T-helper 1 cell treated with Interleukin-12 subunit alpha and Interleukin-12 subunit beta and Interleukin-4 antibody, amounts not matched to agents 30 ng/mL and 1 ng/mL, for 36 hours (primary cell): ENCODE measurements at regions not wholly inside any gene's neighbourhood (a gene's known extent, or its start where the extent isn't known, plus 50 kb on each side); places are given as distances from the start of the nearest gene placed in this dataset.
"Not testable (repeated sequence)": the region's sequence is repeated elsewhere in the genome, so short reads cannot be mapped to it uniquely, and the experiment has no call there.

Source experiments
- intact Hi-C: fragments of 100-400 bp; cut with micrococcal nuclease; formaldehyde crosslinking; loops from one replicate; pipeline ENCODE4 v1.15.1; 2024

GRCh38 chr11:92424281-92424680 lies 199.7 kb downstream of the FAT3 start:
- intact Hi-C loops = no loop called here

DNA sequence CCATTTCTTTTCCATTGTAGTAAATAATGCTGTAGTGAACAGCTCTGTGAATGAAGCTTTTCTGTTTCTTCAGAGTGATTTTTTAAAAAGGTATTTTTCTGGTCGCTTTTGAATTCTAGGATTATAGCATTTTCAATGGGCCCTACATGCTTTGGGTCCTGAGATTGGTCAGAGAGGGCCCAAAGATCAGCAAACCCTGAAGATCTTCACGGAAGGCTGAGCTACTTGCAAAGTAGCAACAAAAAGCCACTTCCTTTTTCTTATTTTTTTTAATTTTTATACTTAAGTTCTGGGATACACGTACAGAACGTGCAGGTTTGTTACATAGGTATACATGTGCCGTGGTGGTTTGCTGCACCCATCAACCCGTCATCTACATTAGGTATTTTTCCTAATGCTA lies 200.5 kb downstream of the FAT3 start:
- intact Hi-C loops = no loop called here

DNA sequence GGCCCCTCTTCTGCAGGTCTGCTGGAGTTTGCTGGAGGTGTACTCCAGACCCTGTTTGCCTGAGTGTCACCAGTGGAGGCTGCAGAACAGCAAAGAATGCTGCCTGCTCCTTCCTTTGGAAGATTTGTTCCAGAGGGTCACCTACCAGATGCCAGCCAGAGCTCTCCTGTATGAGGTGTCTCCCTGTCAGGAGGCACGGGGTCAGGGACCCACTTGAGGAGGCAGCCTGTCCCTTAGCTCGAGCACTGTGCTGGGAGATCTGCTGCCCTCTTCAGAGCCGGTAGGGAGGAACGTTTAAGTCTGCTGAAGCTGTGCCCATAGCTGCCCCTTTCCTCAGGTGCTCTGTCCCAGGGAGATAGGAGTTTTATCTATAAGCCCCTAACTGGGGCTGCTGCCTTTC lies 207.9 kb downstream of the FAT3 start:
- intact Hi-C loops = no loop called here

DNA sequence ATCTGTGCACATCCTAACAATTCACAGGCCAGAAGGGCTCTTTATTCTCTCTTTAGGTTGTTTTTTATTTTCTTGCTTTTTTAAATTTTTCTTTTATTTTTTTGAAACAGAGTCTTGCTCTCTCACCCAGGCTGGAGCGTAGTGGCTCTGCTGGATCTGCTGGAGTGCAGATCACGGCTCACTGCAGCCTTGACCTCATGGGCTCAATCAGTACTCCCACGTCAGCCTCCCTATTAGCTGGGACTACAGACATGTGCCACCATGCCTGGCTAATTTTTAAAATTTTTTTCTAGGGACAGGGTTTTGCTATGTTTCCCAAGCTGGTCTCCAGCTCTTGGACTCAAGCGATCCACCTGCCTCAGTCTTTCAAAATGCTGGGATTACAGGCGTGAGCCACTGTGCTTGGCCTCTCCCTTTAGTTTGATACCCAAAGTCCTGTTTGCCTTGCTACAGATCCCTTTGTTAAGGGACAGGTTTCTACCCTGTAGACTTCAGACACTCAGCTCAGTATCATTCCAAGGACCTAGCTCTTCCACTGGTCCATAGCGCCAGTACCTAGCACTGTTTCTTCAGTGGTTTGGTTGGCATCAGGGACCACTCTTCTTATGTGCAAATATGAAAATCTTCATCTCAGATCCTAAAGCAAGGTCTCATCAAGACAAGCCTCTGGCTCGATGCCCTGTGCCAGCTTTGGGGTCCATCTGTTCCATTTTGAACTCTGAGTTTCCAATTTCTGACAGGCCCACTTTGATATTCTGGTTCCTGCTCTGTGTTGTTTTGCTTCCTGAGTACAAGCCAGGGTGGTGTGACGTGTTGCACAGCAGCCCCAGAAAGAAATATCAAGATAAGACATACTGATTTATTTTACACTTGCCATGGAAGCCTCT lies 211.7 kb downstream of the FAT3 start:
- intact Hi-C loops = no loop called here

DNA sequence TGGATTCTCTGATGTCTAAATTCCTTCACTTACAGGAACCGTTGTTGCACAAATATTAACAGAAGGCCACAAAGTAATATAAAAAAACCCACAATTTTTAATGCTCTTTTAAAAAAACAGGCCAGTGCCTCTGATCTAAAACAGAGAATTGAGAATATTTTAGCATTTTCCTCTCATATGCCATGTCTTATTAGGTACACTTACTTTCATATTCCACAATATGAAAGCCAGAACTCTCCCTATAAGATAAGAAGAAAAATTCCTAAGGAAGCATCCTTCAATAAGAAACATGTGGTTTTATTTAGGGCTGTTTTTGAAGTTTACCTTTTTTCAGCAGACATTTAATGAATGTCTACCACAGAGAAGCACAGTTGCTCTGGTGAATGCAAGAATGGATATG lies 214.5 kb downstream of the FAT3 start:
- intact Hi-C loops = no loop called here

DNA sequence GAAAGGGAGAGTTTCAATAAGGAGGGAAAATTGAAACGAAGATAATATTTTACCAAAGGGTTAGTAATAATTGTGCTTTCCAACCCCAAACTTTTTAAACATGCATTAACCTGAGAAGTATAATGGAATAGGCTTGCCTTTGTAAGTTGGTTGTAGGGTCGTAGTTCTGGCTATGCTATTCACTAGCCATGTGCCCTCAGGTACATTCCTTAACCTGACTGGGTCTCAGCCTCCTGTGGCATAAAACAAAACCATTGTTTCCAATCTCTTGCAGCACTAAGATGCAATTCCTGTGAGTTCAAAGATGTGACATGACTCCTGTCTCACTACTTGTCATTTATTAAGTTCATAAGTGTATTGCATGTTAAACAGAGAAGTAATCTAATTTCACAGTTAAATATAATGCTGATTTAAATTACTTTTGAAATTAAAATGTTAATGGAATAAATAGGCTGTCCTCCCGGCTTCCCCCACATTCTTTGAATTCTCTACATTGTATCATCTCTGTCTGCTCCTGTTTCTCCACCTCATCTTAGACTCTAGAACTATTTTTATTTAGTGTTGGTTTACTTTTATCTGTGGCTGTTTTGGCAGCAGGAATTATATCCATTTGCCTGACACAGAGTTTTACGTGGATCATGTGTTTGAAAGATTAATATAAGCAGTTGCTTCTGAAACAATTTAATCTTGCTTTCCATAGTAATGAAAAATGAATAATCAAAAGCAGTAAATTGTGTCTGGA lies 216.3 kb downstream of the FAT3 start:
- intact Hi-C loops = no loop called here

DNA sequence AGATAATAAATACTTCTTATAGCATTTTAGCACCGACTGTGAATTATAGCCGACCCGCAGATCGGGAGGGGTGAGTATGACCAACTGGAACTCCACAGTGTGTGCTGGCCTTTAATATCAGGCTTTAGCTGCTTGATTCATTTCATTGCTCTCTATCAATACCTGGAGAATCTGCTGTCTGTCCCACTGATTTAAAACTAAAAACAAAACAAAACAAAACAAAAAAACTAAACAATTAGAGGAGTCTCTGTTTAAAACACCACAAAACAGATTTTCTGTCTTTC lies 216.8 kb downstream of the FAT3 start:
- intact Hi-C loops = no loop called here

GRCh38 chr11:92443199-92443598 lies 218.6 kb downstream of the FAT3 start:
- intact Hi-C loops = no loop called here

- intact Hi-C loops = no loop called here
Measured at GRCh38 chr11:92447586-92447985, 223.0 kb downstream of the FAT3 start.

GRCh38 chr11:92449222-92449621 lies 224.6 kb downstream of the FAT3 start:
- intact Hi-C loops = no loop called here

GRCh38 chr11:92449780-92450179 lies 225.2 kb downstream of the FAT3 start:
- intact Hi-C loops = no loop called here

DNA sequence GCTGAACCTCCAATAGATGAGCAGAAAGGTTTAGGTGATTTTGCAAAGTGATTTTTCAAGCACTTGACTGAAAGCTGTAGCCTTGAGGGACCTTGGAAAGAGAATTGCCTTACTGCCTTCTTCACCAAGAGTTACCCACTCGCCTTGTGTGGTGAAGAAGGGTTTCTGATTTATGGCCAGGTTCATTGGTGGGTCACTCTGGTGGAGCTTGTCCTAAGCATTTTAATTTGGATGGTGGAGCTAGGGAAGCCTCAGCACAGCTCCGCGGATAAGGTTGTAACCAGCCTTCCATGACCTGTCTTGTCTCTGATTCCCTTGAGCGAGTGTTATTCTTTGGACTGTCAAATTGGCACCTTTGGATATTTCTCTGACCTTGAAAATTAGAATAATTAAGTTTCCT lies 226.4 kb downstream of the FAT3 start:
- intact Hi-C loops = no loop called here

- intact Hi-C loops = no loop called here
Measured at GRCh38 chr11:92453055-92453454, 228.4 kb downstream of the FAT3 start.

DNA sequence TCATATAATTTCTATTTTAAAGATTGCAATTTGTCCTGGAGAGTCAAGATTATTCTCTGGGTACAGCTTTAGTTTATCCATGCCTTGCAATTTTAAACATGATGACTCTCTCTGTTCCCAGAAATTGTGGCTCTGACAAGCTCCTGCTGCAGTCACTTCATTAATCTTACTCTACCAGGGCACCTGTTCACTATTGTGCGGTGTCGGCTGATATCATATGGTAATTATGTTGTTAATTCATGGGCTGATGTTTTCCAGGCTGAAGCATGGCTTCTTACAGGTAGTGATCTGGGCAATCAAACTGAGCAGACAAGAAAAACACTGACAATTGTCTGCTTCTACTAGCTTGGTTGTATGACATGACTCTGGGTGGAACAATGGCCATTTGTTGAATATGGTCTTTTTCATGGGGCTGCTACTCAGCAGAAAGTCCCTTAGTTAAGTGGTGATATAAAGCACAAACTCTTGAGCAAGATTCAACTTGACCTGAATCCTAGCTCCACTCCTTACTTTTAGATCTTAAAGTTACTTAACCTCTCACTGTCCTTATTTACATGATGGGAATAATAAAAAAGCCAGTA lies 230.7 kb downstream of the FAT3 start:
- intact Hi-C loops = no loop called here

- intact Hi-C loops = no loop called here
Measured at GRCh38 chr11:92457250-92457649, 232.6 kb downstream of the FAT3 start.

DNA sequence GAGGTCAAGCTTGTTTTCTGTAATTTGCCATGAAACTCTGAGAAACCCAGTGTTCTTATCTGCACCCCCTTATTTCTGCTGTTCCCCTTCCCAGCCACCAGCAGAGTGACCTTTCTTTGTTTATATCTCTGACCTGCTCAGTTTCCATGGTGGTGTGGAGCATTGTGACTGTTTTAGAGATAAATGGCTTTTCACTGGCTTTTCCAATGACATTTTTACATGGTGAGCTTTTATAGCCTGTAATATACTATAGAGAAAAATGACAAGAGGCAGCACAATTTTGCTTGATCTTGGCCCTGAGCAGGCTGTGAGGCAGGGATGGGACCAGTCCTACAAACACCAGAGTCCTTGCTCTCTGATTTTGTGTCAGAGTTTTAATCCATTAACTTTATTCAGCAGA lies 233.9 kb downstream of the FAT3 start:
- intact Hi-C loops = no loop called here

DNA sequence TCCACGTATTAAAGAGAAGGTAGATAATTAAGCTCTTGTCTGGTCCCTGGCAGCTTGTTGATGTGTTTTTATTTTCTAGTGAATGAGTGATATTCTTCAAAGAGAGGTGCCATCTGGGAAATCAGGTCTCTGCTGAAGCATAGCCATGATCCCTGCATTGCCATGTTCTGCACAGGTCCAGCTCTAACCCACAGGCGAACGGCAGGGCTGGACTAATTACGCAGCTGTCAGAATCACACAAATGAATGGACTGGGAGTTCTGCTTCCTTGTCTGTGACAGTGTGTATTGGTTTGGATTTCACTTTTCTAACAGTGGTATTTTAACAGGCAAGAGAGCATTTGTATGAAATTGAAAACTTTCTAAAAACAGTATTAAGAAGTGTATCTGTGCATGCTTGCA lies 235.6 kb downstream of the FAT3 start:
- intact Hi-C loops = no loop called here

DNA sequence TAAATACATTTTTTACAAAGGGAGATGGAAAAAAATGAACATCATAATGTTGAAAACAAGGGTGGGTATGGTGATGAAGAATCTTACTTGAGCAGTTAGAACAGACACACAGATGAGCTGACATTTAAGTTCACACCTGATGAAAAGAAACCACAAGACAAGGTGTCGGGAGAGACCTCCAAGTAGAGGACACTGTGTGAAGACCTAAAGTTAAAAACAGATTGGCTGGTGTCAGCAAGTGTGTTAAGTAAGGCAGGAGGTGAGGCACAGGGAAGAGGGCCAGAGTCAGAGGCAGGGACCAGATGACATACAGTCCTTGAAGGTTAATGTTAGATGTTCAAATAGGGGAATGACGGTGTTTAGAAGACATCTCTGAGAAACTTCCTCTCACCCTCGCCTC lies 236.8 kb downstream of the FAT3 start:
- intact Hi-C loops = no loop called here

DNA sequence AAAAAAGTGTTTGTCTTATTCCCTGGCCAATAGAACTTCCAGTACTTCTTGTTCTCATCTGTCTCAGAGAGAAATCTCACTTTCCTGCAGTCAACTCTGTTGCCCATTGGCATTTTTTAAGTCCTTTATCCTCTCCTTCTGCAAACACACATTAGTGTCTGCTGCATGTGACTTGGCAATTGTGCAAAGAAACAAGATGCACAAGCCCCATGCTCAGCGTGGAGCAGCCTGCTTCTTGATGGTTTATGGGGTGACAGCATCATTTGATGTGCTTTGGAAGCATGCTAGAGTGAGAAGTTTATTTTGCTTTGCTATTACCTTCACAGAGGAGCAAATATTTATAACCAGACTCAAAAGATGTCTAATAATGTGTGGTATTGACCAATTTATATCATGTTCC lies 238.2 kb downstream of the FAT3 start:
- intact Hi-C loops = no loop called here

DNA sequence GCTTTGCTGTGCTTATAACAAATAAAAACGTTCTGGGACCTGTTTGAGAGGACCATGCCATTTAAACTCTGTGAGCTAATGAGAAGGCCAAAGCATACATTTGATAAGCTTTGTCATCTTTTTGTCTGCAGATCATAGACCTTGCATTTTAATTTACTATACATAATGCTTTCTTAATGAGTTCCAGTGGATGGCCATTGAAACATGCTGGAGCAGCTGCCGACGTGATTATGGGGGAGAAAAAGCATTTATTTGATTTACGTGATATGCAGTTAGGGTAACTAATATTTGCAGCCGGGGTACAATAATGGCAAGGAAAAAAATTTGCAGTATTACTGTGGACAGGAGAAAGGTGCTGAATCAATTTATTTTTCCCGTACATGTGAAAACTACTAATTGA lies 240.2 kb downstream of the FAT3 start:
- intact Hi-C loops = no loop called here

DNA sequence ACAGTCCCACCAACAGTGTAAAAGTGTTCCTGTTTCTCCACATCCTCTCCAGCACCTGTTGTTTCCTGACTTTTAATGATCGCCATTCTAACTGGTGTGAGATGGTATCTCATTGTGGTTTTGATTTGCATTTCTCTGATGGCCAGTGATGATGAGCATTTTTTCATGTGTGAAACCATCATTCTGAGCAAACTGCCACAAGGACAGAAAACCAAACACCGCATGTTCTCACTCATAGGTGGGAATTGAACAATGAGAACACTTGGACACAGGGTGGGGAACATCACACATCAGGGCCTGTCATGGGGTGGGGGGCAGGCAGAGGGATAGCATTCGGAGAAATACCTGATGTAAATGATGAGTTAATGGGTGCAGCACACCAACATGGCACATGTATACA lies 240.8 kb downstream of the FAT3 start:
- intact Hi-C loops = not testable (repeated sequence)

DNA sequence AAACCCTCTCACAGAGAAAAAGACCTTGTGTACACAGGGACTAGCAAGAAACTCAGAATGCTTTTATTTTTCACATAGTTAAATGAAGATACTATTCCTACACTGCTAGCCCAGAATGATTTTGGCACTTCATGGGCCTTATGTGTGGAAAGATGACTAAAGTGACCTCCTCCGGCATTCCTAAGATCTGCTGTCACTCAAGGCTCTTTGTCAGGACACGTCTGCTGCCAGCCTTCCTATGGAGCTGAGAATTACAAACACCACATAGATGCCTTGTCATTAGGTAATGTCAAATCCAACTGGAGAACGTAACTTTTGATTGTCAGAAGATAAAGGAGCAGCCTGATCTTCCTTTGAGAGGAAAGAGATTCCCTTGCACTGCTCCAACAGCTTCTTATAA lies 249.1 kb downstream of the FAT3 start:
- intact Hi-C loops = no loop called here

DNA sequence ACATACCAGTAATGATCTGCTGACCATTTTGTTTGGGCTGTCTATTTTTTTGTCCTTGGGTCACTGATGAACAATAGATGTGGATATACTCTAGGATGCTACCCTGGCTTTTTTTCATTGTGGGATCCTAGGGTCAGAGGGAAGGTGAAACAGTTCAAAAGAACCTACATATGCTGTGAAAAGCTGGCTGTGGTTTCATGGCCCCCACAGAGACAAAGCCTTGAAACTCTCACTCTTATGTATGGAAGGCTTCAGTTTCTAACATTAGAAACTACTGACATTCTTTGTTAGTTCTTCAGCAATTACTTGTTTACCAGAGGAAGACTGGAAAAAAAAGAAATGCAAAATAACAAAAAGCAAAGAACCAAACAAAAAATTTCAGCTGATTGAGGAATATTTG lies 250.7 kb downstream of the FAT3 start:
- intact Hi-C loops = no loop called here
